IMR-90 (cell line): ENCODE measurements at regions not wholly inside any gene's neighbourhood (a gene's known extent, or its start where the extent isn't known, plus 50 kb on each side); places are given as distances from the start of the nearest gene placed in this dataset.

Experiments
- ATAC-seq: fragments of 200-7000 bp; cut with Tn5 transposase; 2 replicates; pipeline ENCODE4 v1.9.1; 2020; ENCODE audit warnings: low read depth, mild to moderate bottlenecking, moderate library complexity
- BruUV-seq: library from RNA; stranded (reverse); fragments of 400-500 nt; replicated peaks from 2 replicates; lab custom pipeline; 2021; lab: Mats Ljungman, UMichigan
- CTCF ChIA-PET: fragments of 300-600 bp; formaldehyde crosslinking; extraction: SDS; loops from one replicate; lab custom pipeline; 2021; ENCODE audit warnings: antibody characterized with exemption; lab: Yijun Ruan, JAX
- POLR2A ChIA-PET: fragments of 300-600 bp; sonication (Branson Sonifier 250); formaldehyde crosslinking; loops from one replicate; lab custom pipeline; 2022; ENCODE audit warnings: antibody characterized with exemption; ENCODE audit not compliant: unreplicated experiment; lab: Charles Lee
- DNase-seq: peaks from one replicate; pipeline ENCODE4 v3.0.0; 2013
- H2AFZ ChIP-seq: replicated peaks from 2 replicates; pipeline ENCODE3; 2013; ENCODE audit warnings: low read length, mild to moderate bottlenecking; ENCODE audit not compliant: poor library complexity
- H2AK5ac ChIP-seq: 2 replicates; pipeline ENCODE4 v1.6.1; 2013; ENCODE audit warnings: low read depth, low read length, inconsistent platforms
- H2AK9ac ChIP-seq: replicated peaks from 2 replicates; pipeline ENCODE3; 2013; ENCODE audit warnings: mild to moderate bottlenecking, low read depth, low read length, moderate library complexity; ENCODE audit not compliant: poor library complexity
- H2BK120ac ChIP-seq: 2 replicates; pipeline ENCODE4 v1.6.1; 2013; ENCODE audit warnings: low read depth, low read length, inconsistent platforms
- H2BK15ac ChIP-seq: 3 replicates; pipeline ENCODE4 v1.6.1; 2013; ENCODE audit warnings: low read depth, low read length, inconsistent platforms
- H2BK20ac ChIP-seq: 2 replicates; pipeline ENCODE4 v1.6.1; 2013; ENCODE audit warnings: low read depth, mild to moderate bottlenecking, inconsistent platforms, low read length, moderate library complexity
- H2BK5ac ChIP-seq: 2 replicates; pipeline ENCODE4 v1.6.1; 2013; ENCODE audit warnings: mild to moderate bottlenecking, low read depth, low read length, inconsistent platforms; ENCODE audit not compliant: poor library complexity, severe bottlenecking
- H3K14ac ChIP-seq: replicated peaks from 2 replicates; pipeline ENCODE4 v1.6.1; 2013; ENCODE audit warnings: low read depth, low read length, inconsistent platforms
- H3K18ac ChIP-seq: 2 replicates; pipeline ENCODE4 v1.6.1; 2013; ENCODE audit warnings: low read depth, low read length, control low read depth
- H3K23ac ChIP-seq: 2 replicates; pipeline ENCODE4 v1.6.1; 2013; ENCODE audit warnings: low read depth, low read length, inconsistent platforms
- H3K27ac ChIP-seq: 2 replicates; pipeline ENCODE4 v1.5.1; 2013; ENCODE audit warnings: mild to moderate bottlenecking, control low read depth, low read length; ENCODE audit not compliant: insufficient read depth
- H3K27me3 ChIP-seq: 2 replicates; pipeline ENCODE4 v1.6.1; 2013; ENCODE audit warnings: low read length; ENCODE audit not compliant: control insufficient read depth, insufficient read depth
- H3K36me3 ChIP-seq: 2 replicates; pipeline ENCODE4 v1.6.1; 2013; ENCODE audit warnings: low read length, mixed read lengths; ENCODE audit not compliant: control insufficient read depth, insufficient read depth
- H3K4ac ChIP-seq: 2 replicates; pipeline ENCODE4 v1.6.1; 2013; ENCODE audit warnings: low read depth, low read length, inconsistent platforms
- H3K4me1 ChIP-seq: 2 replicates; pipeline ENCODE4 v1.6.1; 2013; ENCODE audit warnings: low read length, mixed read lengths; ENCODE audit not compliant: control insufficient read depth, insufficient read depth
- H3K4me2 ChIP-seq: 2 replicates; pipeline ENCODE4 v1.6.1; 2013; ENCODE audit warnings: low read depth, mild to moderate bottlenecking, control low read depth, low read length, moderate library complexity
- H3K4me3 ChIP-seq: 2 replicates; pipeline ENCODE4 v1.5.1; 2013; ENCODE audit warnings: low read depth, mild to moderate bottlenecking, control low read depth, low read length, moderate library complexity; ENCODE audit not compliant: insufficient read depth
- H3K56ac ChIP-seq: 2 replicates; pipeline ENCODE4 v1.6.1; 2013; ENCODE audit warnings: low read length, inconsistent platforms; ENCODE audit not compliant: insufficient read depth; ENCODE audit errors: extremely low read depth
- H3K79me1 ChIP-seq, 2 experiments: 2 replicates each; pipeline ENCODE4 v1.6.1; 2013; ENCODE audit warnings: low read length in 2 of 2, inconsistent platforms in 1 of 2, low read depth in 1 of 2
- H3K9ac ChIP-seq: 2 replicates; pipeline ENCODE4 v1.6.1; 2013; ENCODE audit warnings: low read depth, low read length, control low read depth
- H3K9me1 ChIP-seq: 2 replicates; pipeline ENCODE4 v1.6.1; 2013; ENCODE audit warnings: low read length, inconsistent platforms; ENCODE audit not compliant: insufficient read depth
- H3K9me3 ChIP-seq: 2 replicates; pipeline ENCODE4 v1.6.1; 2013; ENCODE audit warnings: low read length; ENCODE audit not compliant: control insufficient read depth, insufficient read depth
- H4K20me1 ChIP-seq: 2 replicates; pipeline ENCODE4 v1.6.1; 2013; ENCODE audit warnings: low read length, inconsistent platforms; ENCODE audit not compliant: insufficient read depth
- H4K5ac ChIP-seq: 2 replicates; pipeline ENCODE4 v1.6.1; 2013; ENCODE audit warnings: mild to moderate bottlenecking, low read depth, low read length, control low read depth
- H4K8ac ChIP-seq, 2 experiments: 2 replicates each; pipeline ENCODE4 v1.6.1; 2013; ENCODE audit warnings: low read depth in 2 of 2, low read length in 2 of 2, control low read depth in 1 of 2, inconsistent platforms in 1 of 2
- H4K91ac ChIP-seq: 2 replicates; pipeline ENCODE4 v1.6.1; 2013; ENCODE audit warnings: low read depth, low read length, inconsistent platforms; ENCODE audit not compliant: insufficient read depth
- BHLHE40 ChIP-seq: fragments of 150-350 bp; IDR thresholded peaks from 2 replicates; pipeline ENCODE4 v1.6.1; 2016; ENCODE audit warnings: mild to moderate bottlenecking, low read depth, low read length
- CEBPB ChIP-seq: IDR thresholded peaks from 2 replicates; pipeline ENCODE4 v1.6.1; 2012; ENCODE audit warnings: low read depth, low read length, improper control_type of control experiment
- CHD1 ChIP-seq: IDR thresholded peaks from 2 replicates; pipeline ENCODE4 v1.6.1; 2012; ENCODE audit warnings: low read depth, low read length, improper control_type of control experiment
- CTCF ChIP-seq: conservative IDR thresholded peaks from 2 replicates; pipeline ENCODE4 v1.5.1; 2012; ENCODE audit warnings: mild to moderate bottlenecking, low read depth, low read length, improper control_type of control experiment
- ELK1 ChIP-seq: fragments of 150-350 bp; IDR thresholded peaks from 2 replicates; pipeline ENCODE4 v1.6.1; 2016; ENCODE audit warnings: low read depth, mild to moderate bottlenecking, low read length, moderate library complexity, borderline replicate concordance
- MAZ ChIP-seq: IDR thresholded peaks from 2 replicates; pipeline ENCODE4 v1.6.1; 2012; ENCODE audit warnings: low read depth, mild to moderate bottlenecking, low read length, improper control_type of control experiment, moderate library complexity, borderline replicate concordance
- MXI1 ChIP-seq: IDR thresholded peaks from 2 replicates; pipeline ENCODE4 v1.6.1; 2012; ENCODE audit warnings: low read depth, mild to moderate bottlenecking, low read length, moderate library complexity, borderline replicate concordance
- RAD21 ChIP-seq: IDR thresholded peaks from 2 replicates; pipeline ENCODE4 v1.6.1; 2012; ENCODE audit warnings: low read length, improper control_type of control experiment
- SMC3 ChIP-seq: fragments of 150-350 bp; IDR thresholded peaks from 2 replicates; pipeline ENCODE4 v1.6.1; 2016; ENCODE audit warnings: low read depth, mild to moderate bottlenecking, antibody characterized with exemption, low read length, moderate library complexity
- WGBS, 2 experiments: methylation state at CpG; one replicate each; pipeline versions ENCODE4 v1.1.5 to v1.1.7; 2013; ENCODE audit warnings: missing lambda C conversion rate in 2 of 2; ENCODE audit not compliant: insufficient read length in 1 of 2; ENCODE audit errors: extremely low coverage in 2 of 2; 5-methylcytosine and 5-hydroxymethylcytosine counted together
- dilution Hi-C: fragments of 300-500 bp; cut with HindIII; formaldehyde crosslinking; loops from one replicate; pipeline ENCODE4 v1.14.3; 2018; ENCODE audit warnings: low sequenced_read_pairs; ENCODE audit not compliant: unreplicated experiment
- in situ Hi-C: fragments of 300-500 bp; cut with MboI; formaldehyde crosslinking; loops from 3 replicates; pipeline ENCODE4 v1.14.3; 2019; ENCODE audit warnings: low sequenced_read_pairs, inconsistent platforms, mixed read lengths
- intact Hi-C: fragments of 100-400 bp; cut with micrococcal nuclease; formaldehyde crosslinking; loops from 2 replicates; pipeline ENCODE4 v1.10.0; 2022

GRCh38 chr11:116224154-116224888 is 548.5 kb downstream of the BUD13 start:
- H3K4ac ChIP-seq: no peak overlapping the region
- WGBS, 2 experiments: 48% methylated on average over 4 of the region's 10 CpGs; no CpG with 5 or more reads in 1 of the 2 experiments
- DNase-seq: peak; percentile 22
- H2AK5ac ChIP-seq: no peak overlapping the region
- no peak overlapping the region for H2BK15ac ChIP-seq
- H3K14ac ChIP-seq: no peak overlapping the region
- H3K9me3 ChIP-seq: no peaks in the 10 kb centered on the region
- H3K9ac ChIP-seq: no peak overlapping the region
- dilution Hi-C loops: no loop called here
- intact Hi-C loops: loop anchor here (1.0 to 10.0 kb wide), 5 partner anchors 352 to 1450 kb away; partner anchors contain the start of gene CADM1
- no peaks in the 10 kb centered on the region for H3K4me1 ChIP-seq
- H2AK9ac ChIP-seq: no peak overlapping the region
- H3K36me3 ChIP-seq: no peaks in the 10 kb centered on the region
- H2BK120ac ChIP-seq: no peak overlapping the region
- H3K9me1 ChIP-seq: no peaks in the 10 kb centered on the region
- TF ChIP-seq MAZ (no peak), MXI1 (no peak), CHD1 (no peak), CTCF (peak; percentile 60), RAD21 (peak; percentile 53), SMC3 (peak; percentile 54), ELK1 (no peak), BHLHE40 (no peak), CEBPB (no peak)
- no TSS peak for BruUV-seq
- H4K8ac ChIP-seq: no peak overlapping the region
- no peak overlapping the region for H3K23ac ChIP-seq
- H2AFZ ChIP-seq: no peak overlapping the region
- POLR2A ChIA-PET: no interaction called here
- H3K27me3 ChIP-seq: no peaks in the 10 kb centered on the region
- no peak overlapping the region for H2BK5ac ChIP-seq
- H3K18ac ChIP-seq: no peak overlapping the region
- no peak overlapping the region for H4K5ac ChIP-seq
- peak; percentile 87 for ATAC-seq
- H4K20me1 ChIP-seq: no peaks in the 10 kb centered on the region
- no peak overlapping the region for H3K56ac ChIP-seq
- no peaks in the 10 kb centered on the region for H3K79me1 ChIP-seq
- H4K91ac ChIP-seq: no peak overlapping the region
- CTCF ChIA-PET: no interaction called here
- in situ Hi-C loops: no loop called here
- H3K4me3 ChIP-seq: no peak overlapping the region
- no peak overlapping the region for H2BK20ac ChIP-seq
- H3K4me2 ChIP-seq: no peak overlapping the region
- H3K27ac ChIP-seq: no peak overlapping the region
